Right lobe of liver (tissue), 6 donors: ENCODE measurements at regions not wholly inside any gene's neighbourhood (a gene's known extent, or its start where the extent isn't known, plus 50 kb on each side); places are given as distances from the start of the nearest gene placed in this dataset.

Source experiments
- ATAC-seq, 4 donors: fragments of 200-7000 bp; cut with Tn5 transposase; one replicate each; pipeline ENCODE4 v1.9.1; 2020; ENCODE audit warnings: mild to moderate bottlenecking in 4 of 4, moderate library complexity in 4 of 4
- DNase-seq, 3 donors: peaks; one replicate each; pipeline ENCODE4 v3.0.0-alpha.2; 2020
- H3K27ac ChIP-seq, 3 donors: fragments of 200-600 bp; one replicate each; pipeline ENCODE4 v1.8.0; 2022
- H3K27me3 ChIP-seq, 2 donors: fragments of 200-600 bp; one replicate each; pipeline ENCODE4 v1.8.0; 2022
- H3K36me3 ChIP-seq, 4 donors: fragments of 200-600 bp; sonication (generic) in 1 of 4; one replicate each; pipeline versions ENCODE4 v1.5.1 to v1.8.0; 2017 to 2022; ENCODE audit warnings: control low read depth in 1 of 4
- H3K4me1 ChIP-seq, 4 donors: fragments of 200-600 bp; sonication (generic) in 1 of 4; one replicate each; pipeline versions ENCODE4 v1.5.1 to v1.8.0; 2017 to 2022; ENCODE audit warnings: control low read depth in 1 of 4
- H3K4me3 ChIP-seq, 3 donors: fragments of 200-600 bp; one replicate each; pipeline ENCODE4 v1.8.0; 2022
- H3K9me3 ChIP-seq, 4 donors: fragments of 200-600 bp; sonication (generic) in 1 of 4; one replicate each; pipeline versions ENCODE4 v1.5.1 to v1.8.0; 2017 to 2022; ENCODE audit warnings: control low read depth in 1 of 4
- CTCF ChIP-seq, 4 donors: fragments of 200-600 bp in 3 of 4; fragments of 450-650 bp in 1 of 4; IDR thresholded peaks; one replicate each; pipeline versions ENCODE4 v1.5.1 to v1.8.0; 2016 to 2022; ENCODE audit warnings: antibody characterized with exemption in 4 of 4, mild to moderate bottlenecking in 2 of 4
- POLR2A ChIP-seq: fragments of 450-650 bp; IDR thresholded peaks from one replicate; pipeline ENCODE4 v1.6.1; 2017; ENCODE audit warnings: antibody characterized with exemption, mild to moderate bottlenecking
- WGBS: methylation state at CpG from one replicate; pipeline ENCODE4 v1.1.6; 2018; ENCODE audit warnings: low coverage, low lambda C conversion rate; ENCODE audit not compliant: insufficient coverage; ENCODE audit errors: missing lambda C conversion rate; 5-methylcytosine and 5-hydroxymethylcytosine counted together
- intact Hi-C, 2 donors: fragments of 100-400 bp; cut with DNase I; formaldehyde crosslinking; loops; one replicate each; pipeline versions ENCODE4 v1.11.2 to v1.14.1; 2022
- donor health status: DM: no; HTN: yes; CAD: no.
- donor health status: DM: no; HTN: no; CAD: no.
- donor health status: DM: no; HTN: no; CAD: no.
- donor health status: DM: no; HTN: yes; CAD: no.
- donor health status: DM: no; HTN: yes; CAD: no.

- Histone ChIP-seq H3K9me3 (no peaks in the 10 kb centered on the region), H3K27me3 (no peaks in the 10 kb centered on the region), H3K4me3 (no peak overlapping the region), H3K36me3 (no peaks in the 10 kb centered on the region), H3K4me1 (no peaks in the 10 kb centered on the region), H3K27ac (no peak overlapping the region)
- 41% methylated on average over 2 of the region's 2 CpGs for WGBS
- DNase-seq (no peak), ATAC-seq (no peak)
- TF ChIP-seq POLR2A = no peak
- no peak for TF ChIP-seq CTCF (IDR thresholded peaks at IDR 0.05)
- intact Hi-C loops = no loop called here
Measured at GRCh38 chr14:38469156-38469555, 213.3 kb upstream of the CLEC14A start.

- peaks cover 0 to 5% (median 0%) of the 10 kb centered on the region in 4 donors for H3K9me3 ChIP-seq
- H3K36me3 ChIP-seq = no peaks in the 10 kb centered on the region
- intact Hi-C loops = no loop called here
- no peak overlapping the region for H3K4me3 ChIP-seq
- WGBS = 32% methylated on average over 3 of the region's 3 CpGs
- H3K4me1 ChIP-seq = no peaks in the 10 kb centered on the region
- no peaks in the 10 kb centered on the region for H3K27me3 ChIP-seq
- no peak overlapping the region for H3K27ac ChIP-seq
- ATAC-seq (no peak), DNase-seq (no peak)
- TF ChIP-seq CTCF (IDR thresholded peaks at IDR 0.05) (no peak), POLR2A (no peak)
Measured at GRCh38 chr14:38442208-38442607, 186.3 kb upstream of the CLEC14A start.

GRCh38 chr14:38432186-38432585 is 176.3 kb upstream of the CLEC14A start:
- TF ChIP-seq CTCF (IDR thresholded peaks at IDR 0.05) (no peak), POLR2A (no peak)
- intact Hi-C loops = no loop called here
- DNase-seq (no peak), ATAC-seq (no peak)
- no peaks in the 10 kb centered on the region for H3K27me3 ChIP-seq
- H3K36me3 ChIP-seq = no peaks in the 10 kb centered on the region
- H3K27ac ChIP-seq = no peak overlapping the region
- H3K4me3 ChIP-seq = no peak overlapping the region
- no peaks in the 10 kb centered on the region for H3K9me3 ChIP-seq
- H3K4me1 ChIP-seq = no peaks in the 10 kb centered on the region
- WGBS = 77% methylated on average over 2 of the region's 2 CpGs

- WGBS = 86% methylated on average over 2 of the region's 4 CpGs
- intact Hi-C loops = no loop called here
- ATAC-seq (peak in 1 of 4 donors; percentile 22), DNase-seq (no peak)
- Histone ChIP-seq H3K27ac (no peak overlapping the region), H3K36me3 (no peaks in the 10 kb centered on the region), H3K4me1 (no peaks in the 10 kb centered on the region), H3K9me3 (no peaks in the 10 kb centered on the region), H3K27me3 (no peaks in the 10 kb centered on the region), H3K4me3 (no peak overlapping the region)
- TF ChIP-seq POLR2A (no peak), CTCF (IDR thresholded peaks at IDR 0.05) (no peak)
Measured at GRCh38 chr14:38431156-38431555, 175.3 kb upstream of the CLEC14A start.

GRCh38 chr14:38430522-38430921 is 174.6 kb upstream of the CLEC14A start:
- intact Hi-C loops = no loop called here
- Histone ChIP-seq H3K27me3 (no peaks in the 10 kb centered on the region), H3K4me1 (no peaks in the 10 kb centered on the region), H3K4me3 (no peak overlapping the region), H3K36me3 (no peaks in the 10 kb centered on the region), H3K27ac (no peak overlapping the region), H3K9me3 (no peaks in the 10 kb centered on the region)
- WGBS = 92% methylated on average over 2 of the region's 2 CpGs
- DNase-seq = no peak
- TF ChIP-seq POLR2A (no peak), CTCF (IDR thresholded peaks at IDR 0.05) (no peak)
- no peak for ATAC-seq
